ENCODE measurements at regions not wholly inside any gene's neighbourhood (a gene's known extent, or its start where the extent isn't known, plus 50 kb on each side); places are given as distances from the start of the nearest gene placed in this dataset.

DNA sequence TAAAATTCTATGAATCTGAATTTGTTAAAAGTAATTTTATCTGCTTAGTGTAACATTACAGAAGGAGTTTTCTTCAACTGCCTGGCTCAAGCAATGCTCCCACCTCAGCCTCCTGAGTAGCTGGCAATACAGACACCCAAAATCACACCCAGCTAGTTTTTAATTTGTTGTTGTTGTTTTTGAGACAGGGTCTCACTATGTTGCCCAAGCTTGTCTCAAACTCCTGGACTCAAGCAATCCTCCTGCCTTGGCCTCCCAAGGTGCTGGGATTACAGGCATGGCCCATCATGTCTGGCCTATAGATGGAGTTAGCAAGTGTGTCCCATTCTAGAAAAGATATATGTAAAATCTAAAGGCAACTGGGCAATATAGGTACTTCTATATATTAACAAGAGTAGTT is 1580.4 kb upstream of the PRR20A start:
- Histone ChIP-seq H3K36me3 (no peaks in the 10 kb centered on the region), H3K9me3 (peaks cover 0 to 3% (median 0%) of the 10 kb centered on the region in 12 donors), H3K27me3 (no peaks in the 10 kb centered on the region), H3K4me1 (no peaks in the 10 kb centered on the region), H3K4me3 (no peak overlapping the region), H3K27ac (no peak overlapping the region)
- DNase-seq (no peak), ATAC-seq (no peak)
- TF ChIP-seq, protein P1, sequence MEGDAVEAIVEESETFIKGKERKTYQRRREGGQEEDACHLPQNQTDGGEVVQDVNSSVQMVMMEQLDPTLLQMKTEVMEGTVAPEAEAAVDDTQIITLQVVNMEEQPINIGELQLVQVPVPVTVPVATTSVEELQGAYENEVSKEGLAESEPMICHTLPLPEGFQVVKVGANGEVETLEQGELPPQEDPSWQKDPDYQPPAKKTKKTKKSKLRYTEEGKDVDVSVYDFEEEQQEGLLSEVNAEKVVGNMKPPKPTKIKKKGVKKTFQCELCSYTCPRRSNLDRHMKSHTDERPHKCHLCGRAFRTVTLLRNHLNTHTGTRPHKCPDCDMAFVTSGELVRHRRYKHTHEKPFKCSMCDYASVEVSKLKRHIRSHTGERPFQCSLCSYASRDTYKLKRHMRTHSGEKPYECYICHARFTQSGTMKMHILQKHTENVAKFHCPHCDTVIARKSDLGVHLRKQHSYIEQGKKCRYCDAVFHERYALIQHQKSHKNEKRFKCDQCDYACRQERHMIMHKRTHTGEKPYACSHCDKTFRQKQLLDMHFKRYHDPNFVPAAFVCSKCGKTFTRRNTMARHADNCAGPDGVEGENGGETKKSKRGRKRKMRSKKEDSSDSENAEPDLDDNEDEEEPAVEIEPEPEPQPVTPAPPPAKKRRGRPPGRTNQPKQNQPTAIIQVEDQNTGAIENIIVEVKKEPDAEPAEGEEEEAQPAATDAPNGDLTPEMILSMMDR (IDR thresholded peaks at IDR 0.05): no peak
- TF ChIP-seq POLR2A (IDR thresholded peaks at IDR 0.05): no peak
- intact Hi-C loops (cut with DNase I): no loop called here

DNA sequence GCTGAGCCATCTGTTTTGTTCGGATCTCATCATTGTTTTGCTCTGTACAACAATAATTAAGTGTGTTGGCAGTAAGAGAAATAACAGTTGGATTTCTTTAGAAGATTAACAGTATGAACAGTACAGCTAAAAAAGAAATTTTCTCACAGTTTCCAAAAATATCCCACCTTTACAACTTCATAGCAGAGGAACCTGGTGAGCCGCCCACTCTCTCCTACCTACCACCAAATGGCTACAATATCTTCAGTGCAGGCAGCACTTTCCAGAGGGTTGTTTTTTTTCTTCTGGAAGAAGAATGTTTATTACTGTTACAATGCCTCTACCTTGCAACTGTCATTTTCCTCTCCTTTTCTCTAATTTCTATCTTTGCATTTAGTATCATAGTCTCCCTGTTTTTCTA is 1577.5 kb upstream of the PRR20A start:
- intact Hi-C loops (cut with DNase I): no loop called here
- WGBS, 4 donors: 59 to 83% (median 69%) methylated on average over 2 of the region's 2 CpGs
- peaks cover 0 to 2% (median 0%) of the 10 kb centered on the region in 12 donors for H3K9me3 ChIP-seq
- no peak overlapping the region for H3K4me3 ChIP-seq
- H3K36me3 ChIP-seq: no peaks in the 10 kb centered on the region
- H3K27ac ChIP-seq: no peak overlapping the region
- ATAC-seq: no peak
- H3K4me1 ChIP-seq: no peaks in the 10 kb centered on the region
- no peak for TF ChIP-seq POLR2A (IDR thresholded peaks at IDR 0.05)
- TF ChIP-seq, protein P1 (IDR thresholded peaks at IDR 0.05): no peak
- no peak for DNase-seq
- H3K27me3 ChIP-seq: no peaks in the 10 kb centered on the region

DNA sequence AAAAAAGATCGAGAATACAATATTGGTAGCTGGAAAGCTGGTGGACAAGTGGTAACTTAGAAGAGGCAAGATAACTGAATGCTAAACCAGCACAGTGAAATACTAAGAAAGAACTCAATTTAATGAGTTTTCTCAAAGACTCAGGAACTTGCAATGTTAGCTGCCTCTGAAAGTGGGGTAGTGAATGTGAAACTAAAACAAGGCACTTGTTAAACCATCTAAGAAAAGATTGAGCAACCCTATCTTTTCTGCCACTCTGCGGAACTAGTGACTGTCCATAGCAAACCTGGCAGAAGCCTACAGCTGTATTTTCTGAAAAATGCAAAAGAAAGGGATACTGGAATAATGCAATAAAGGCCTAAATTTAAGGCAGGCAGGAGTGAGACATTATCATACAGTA is 1574.4 kb upstream of the PRR20A start:
- no peak for ATAC-seq
- no peak overlapping the region for H3K27ac ChIP-seq
- 85 to 90% (median 87%) methylated on average over 2 of the region's 2 CpGs for WGBS, 4 donors
- no peaks in the 10 kb centered on the region for H3K36me3 ChIP-seq
- DNase-seq: no peak
- H3K27me3 ChIP-seq: no peaks in the 10 kb centered on the region
- H3K4me1 ChIP-seq: no peaks in the 10 kb centered on the region
- no peak overlapping the region for H3K4me3 ChIP-seq
- TF ChIP-seq, protein P1 (IDR thresholded peaks at IDR 0.05): no peak
- TF ChIP-seq POLR2A (IDR thresholded peaks at IDR 0.05): no peak
- no peaks in the 10 kb centered on the region for H3K9me3 ChIP-seq
- intact Hi-C loops (cut with DNase I): no loop called here

DNA sequence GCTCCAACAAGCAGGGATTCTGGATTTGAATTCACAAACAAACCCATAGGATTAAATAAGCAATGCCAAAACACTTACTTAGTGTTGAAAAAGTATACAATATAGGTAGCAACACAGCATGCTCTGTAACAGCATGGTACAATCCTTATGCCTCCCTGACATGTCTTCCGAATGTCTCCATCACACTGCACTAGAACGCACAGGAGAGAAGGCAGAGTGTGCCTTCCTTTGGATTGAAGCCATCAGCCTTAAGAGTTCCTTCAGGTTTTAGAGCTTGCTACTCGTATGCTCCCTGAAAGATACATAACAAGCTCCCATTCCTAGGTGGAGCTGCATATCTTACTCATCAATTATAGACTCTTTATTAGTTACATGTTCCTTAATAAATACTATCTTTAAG is 1573.9 kb upstream of the PRR20A start:
- no peaks in the 10 kb centered on the region for H3K9me3 ChIP-seq
- no peaks in the 10 kb centered on the region for H3K27me3 ChIP-seq
- ATAC-seq: no peak
- no peak for DNase-seq
- no peaks in the 10 kb centered on the region for H3K4me1 ChIP-seq
- H3K36me3 ChIP-seq: no peaks in the 10 kb centered on the region
- H3K27ac ChIP-seq: no peak overlapping the region
- 77 to 89% (median 81%) methylated on average over 3 of the region's 3 CpGs for WGBS, 4 donors
- no peak for TF ChIP-seq POLR2A (IDR thresholded peaks at IDR 0.05)
- TF ChIP-seq, protein P1 (IDR thresholded peaks at IDR 0.05): no peak
- intact Hi-C loops (cut with DNase I): no loop called here
- H3K4me3 ChIP-seq: no peak overlapping the region

Measured in heart left ventricle (tissue), 16 donors.